ENCODE measurements at regions not wholly inside any gene's neighbourhood (a gene's known extent, or its start where the extent isn't known, plus 50 kb on each side); places are given as distances from the start of the nearest gene placed in this dataset.

DNA sequence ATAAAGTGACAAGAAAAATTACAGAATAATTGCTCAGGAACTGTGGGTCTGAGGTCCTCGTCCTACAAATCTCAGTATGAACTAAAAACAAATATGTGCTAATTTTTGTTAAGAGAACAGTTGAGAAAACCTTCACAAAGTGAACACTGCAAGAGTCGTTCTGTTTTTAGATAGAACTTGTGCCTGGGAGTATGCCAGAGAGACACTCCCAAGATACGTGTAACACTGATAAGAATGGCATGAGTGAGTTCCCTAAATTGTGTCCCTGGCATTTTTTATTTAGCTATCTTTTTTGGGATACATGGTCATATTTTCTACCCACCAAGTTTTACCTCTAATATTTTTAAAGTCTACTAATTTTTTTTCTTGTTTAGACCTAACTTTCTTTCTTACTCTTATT, 860.0 kb upstream of the NR2F2 start:
- no peak for TF ChIP-seq ZNF274 (IDR thresholded peaks at IDR 0.05; ENCODE audit: low read depth, low read length)
- no peak for TF ChIP-seq SUZ12 (IDR thresholded peaks at IDR 0.05; ENCODE audit: extremely low read depth, insufficient read depth, insufficient read length)
